Gastroesophageal sphincter (tissue), 4 donors: ENCODE measurements at regions not wholly inside any gene's neighbourhood (a gene's known extent, or its start where the extent isn't known, plus 50 kb on each side); places are given as distances from the start of the nearest gene placed in this dataset.

Experiments
- ATAC-seq: fragments of 150-250 bp; one replicate; pipeline ENCODE4 v1.9.1; 2016; ENCODE audit warnings: mild to moderate bottlenecking, moderate library complexity
- H3K27ac ChIP-seq, 4 donors: fragments of 200-600 bp; sonication (generic) in 3 of 4; 1 replicate in 3 of 4; 2 replicates in 1 of 4; pipeline ENCODE4 v1.5.1; 2016 to 2019
- H3K27me3 ChIP-seq: fragments of 200-600 bp; sonication (generic); one replicate; pipeline ENCODE4 v1.5.1; 2019
- H3K36me3 ChIP-seq, 2 donors: fragments of 200-600 bp; sonication (generic); one replicate each; pipeline ENCODE4 v1.5.1; 2019; ENCODE audit warnings: control low read depth in 1 of 2
- H3K4me1 ChIP-seq, 3 donors: fragments of 200-600 bp; sonication (generic); 1 replicate in 2 of 3; 2 replicates in 1 of 3; pipeline ENCODE4 v1.5.1; 2016 to 2019; ENCODE audit warnings: control low read depth in 2 of 3
- H3K4me3 ChIP-seq, 2 donors: fragments of 200-600 bp; sonication (generic); one replicate each; pipeline ENCODE4 v1.5.1; 2019; ENCODE audit warnings: mild to moderate bottlenecking in 1 of 2, moderate library complexity in 1 of 2
- H3K9me3 ChIP-seq, 3 donors: fragments of 200-600 bp; sonication (generic); one replicate each; pipeline ENCODE4 v1.5.1; 2017 to 2019; ENCODE audit warnings: control low read depth in 2 of 3
- EP300 ChIP-seq: sonication (generic); formaldehyde crosslinking; IDR thresholded peaks from one replicate; pipeline ENCODE4 v1.6.1; 2017; ENCODE audit warnings: antibody characterized with exemption, mild to moderate bottlenecking
- POLR2A ChIP-seq, 2 donors: fragments of 450-650 bp; IDR thresholded peaks; one replicate each; pipeline ENCODE4 v1.6.1; 2017; ENCODE audit warnings: antibody characterized with exemption in 2 of 2, mild to moderate bottlenecking in 2 of 2, moderate library complexity in 1 of 2
- POLR2AphosphoS5 ChIP-seq: sonication (generic); formaldehyde crosslinking; IDR thresholded peaks from one replicate; pipeline ENCODE4 v1.6.1; 2017; ENCODE audit warnings: antibody characterized with exemption
- WGBS, 2 donors: methylation state at CpG; one replicate each; pipeline ENCODE4 v1.1.5; 2018; ENCODE audit warnings: low coverage in 1 of 2; 5-methylcytosine and 5-hydroxymethylcytosine counted together
- TF ChIP-seq, protein P1 (sequence below), 4 experiments: fragments of 200-600 bp in 2 of 4; fragments of 450-650 bp in 2 of 4; sonication (generic) in 1 of 4; IDR thresholded peaks; one replicate each; pipeline ENCODE4 v1.5.1; 2017 to 2019; ENCODE audit warnings: antibody characterized with exemption in 4 of 4, mild to moderate bottlenecking in 2 of 4, moderate library complexity in 2 of 4

DNA sequence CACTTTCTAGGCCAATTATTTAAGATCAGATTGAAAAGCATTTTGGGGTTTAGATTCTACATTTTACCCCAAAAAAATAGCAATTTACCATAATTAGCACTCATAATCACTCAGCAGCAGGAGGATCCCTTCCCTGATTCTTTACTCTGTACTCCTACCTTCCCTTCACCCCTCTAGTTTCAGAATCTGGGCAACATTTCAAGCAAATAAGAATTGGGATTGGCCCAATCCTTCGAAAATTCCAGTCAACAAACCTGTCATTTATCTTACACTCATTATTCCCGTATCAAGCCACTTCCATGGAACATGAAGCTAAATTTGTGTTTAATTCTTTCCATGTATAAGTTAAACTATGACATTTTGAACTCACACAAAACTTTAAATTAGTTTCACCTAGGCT, 349.1 kb upstream of the USP15 start:
- Histone ChIP-seq H3K9me3 (no peaks in the 10 kb centered on the region), H3K4me3 (no peak overlapping the region), H3K27ac (no peak overlapping the region), H3K27me3 (no peaks in the 10 kb centered on the region), H3K4me1 (no peaks in the 10 kb centered on the region), H3K36me3 (no peaks in the 10 kb centered on the region)
- no peak for TF ChIP-seq POLR2AphosphoS5
- TF ChIP-seq POLR2A (IDR thresholded peaks at IDR 0.05): no peak
- ATAC-seq: no peak
- 19 to 39% methylated on average over 2 of the region's 2 CpGs for WGBS, 2 donors

GRCh38 chr12:61915420-61915819, 344.8 kb upstream of the USP15 start:
- H3K27ac ChIP-seq: no peak overlapping the region
- H3K36me3 ChIP-seq: no peaks in the 10 kb centered on the region
- H3K27me3 ChIP-seq: no peaks in the 10 kb centered on the region
- H3K4me1 ChIP-seq: no peaks in the 10 kb centered on the region
- TF ChIP-seq, protein P1, sequence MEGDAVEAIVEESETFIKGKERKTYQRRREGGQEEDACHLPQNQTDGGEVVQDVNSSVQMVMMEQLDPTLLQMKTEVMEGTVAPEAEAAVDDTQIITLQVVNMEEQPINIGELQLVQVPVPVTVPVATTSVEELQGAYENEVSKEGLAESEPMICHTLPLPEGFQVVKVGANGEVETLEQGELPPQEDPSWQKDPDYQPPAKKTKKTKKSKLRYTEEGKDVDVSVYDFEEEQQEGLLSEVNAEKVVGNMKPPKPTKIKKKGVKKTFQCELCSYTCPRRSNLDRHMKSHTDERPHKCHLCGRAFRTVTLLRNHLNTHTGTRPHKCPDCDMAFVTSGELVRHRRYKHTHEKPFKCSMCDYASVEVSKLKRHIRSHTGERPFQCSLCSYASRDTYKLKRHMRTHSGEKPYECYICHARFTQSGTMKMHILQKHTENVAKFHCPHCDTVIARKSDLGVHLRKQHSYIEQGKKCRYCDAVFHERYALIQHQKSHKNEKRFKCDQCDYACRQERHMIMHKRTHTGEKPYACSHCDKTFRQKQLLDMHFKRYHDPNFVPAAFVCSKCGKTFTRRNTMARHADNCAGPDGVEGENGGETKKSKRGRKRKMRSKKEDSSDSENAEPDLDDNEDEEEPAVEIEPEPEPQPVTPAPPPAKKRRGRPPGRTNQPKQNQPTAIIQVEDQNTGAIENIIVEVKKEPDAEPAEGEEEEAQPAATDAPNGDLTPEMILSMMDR (IDR thresholded peaks at IDR 0.05): no peak
- no peak for TF ChIP-seq EP300
- ATAC-seq: no peak
- H3K9me3 ChIP-seq: no peaks in the 10 kb centered on the region
- no peak overlapping the region for H3K4me3 ChIP-seq
- 75 to 76% methylated on average over 2 to 3 of the region's 3 CpGs for WGBS, 2 donors

- H3K9me3 ChIP-seq: no peaks in the 10 kb centered on the region
- no peaks in the 10 kb centered on the region for H3K27me3 ChIP-seq
- TF ChIP-seq, protein P1 (IDR thresholded peaks at IDR 0.05): no peak
- TF ChIP-seq POLR2A (IDR thresholded peaks at IDR 0.05) (no peak), POLR2AphosphoS5 (no peak), EP300 (no peak)
- H3K4me1 ChIP-seq: no peaks in the 10 kb centered on the region
- H3K4me3 ChIP-seq: no peak overlapping the region
- WGBS, 2 donors: 25 to 29% methylated on average over 1 of the region's 1 CpG
- no peaks in the 10 kb centered on the region for H3K36me3 ChIP-seq
- H3K27ac ChIP-seq: no peak overlapping the region
- ATAC-seq: no peak
Observed at GRCh38 chr12:61916831-61917230, 343.4 kb upstream of the USP15 start.

DNA sequence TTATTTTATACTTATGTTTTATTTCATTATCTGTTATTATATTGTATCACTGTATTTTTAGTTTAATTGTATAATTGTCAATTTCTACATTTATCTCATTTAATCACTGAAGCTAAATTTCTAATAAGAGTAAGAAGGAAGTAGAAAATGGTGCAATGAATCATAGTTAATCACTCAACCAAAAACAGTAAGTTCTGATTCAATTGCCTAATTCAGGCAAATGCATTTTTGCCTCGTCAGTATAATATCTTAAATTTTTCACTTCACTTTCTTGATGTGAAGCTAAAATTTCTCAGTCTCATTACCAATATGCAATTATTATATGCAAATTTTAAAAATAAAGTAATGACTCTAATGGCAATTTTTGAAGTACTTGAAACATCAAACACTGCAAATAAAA, 340.5 kb upstream of the USP15 start:
- Histone ChIP-seq H3K9me3 (no peaks in the 10 kb centered on the region), H3K4me3 (no peak overlapping the region), H3K36me3 (no peaks in the 10 kb centered on the region), H3K4me1 (no peaks in the 10 kb centered on the region), H3K27me3 (no peaks in the 10 kb centered on the region), H3K27ac (no peak overlapping the region)
- WGBS, 2 donors: 86 to 100% methylated on average over 1 of the region's 1 CpG
- ATAC-seq: no peak
- TF ChIP-seq EP300: no peak
- no peak for TF ChIP-seq POLR2AphosphoS5
- TF ChIP-seq POLR2A (IDR thresholded peaks at IDR 0.05): no peak
- TF ChIP-seq, protein P1 (IDR thresholded peaks at IDR 0.05): no peak

- no peak overlapping the region for H3K4me3 ChIP-seq
- no peaks in the 10 kb centered on the region for H3K27me3 ChIP-seq
- no peaks in the 10 kb centered on the region for H3K9me3 ChIP-seq
- TF ChIP-seq POLR2AphosphoS5: no peak
- no peak for TF ChIP-seq EP300
- no peak for TF ChIP-seq POLR2A (IDR thresholded peaks at IDR 0.05)
- TF ChIP-seq, protein P1 (IDR thresholded peaks at IDR 0.05): no peak
- H3K4me1 ChIP-seq: no peaks in the 10 kb centered on the region
- no peak for ATAC-seq
- no peak overlapping the region for H3K27ac ChIP-seq
- 80 to 83% methylated on average over 1 of the region's 1 CpG for WGBS, 2 donors
- H3K36me3 ChIP-seq: no peaks in the 10 kb centered on the region
Observed at GRCh38 chr12:61920230-61920629, 340.0 kb upstream of the USP15 start.
